Glomerular visceral epithelial cell (primary cell): ENCODE measurements at regions not wholly inside any gene's neighbourhood (a gene's known extent, or its start where the extent isn't known, plus 50 kb on each side); places are given as distances from the start of the nearest gene placed in this dataset.
"Not testable (repeated sequence)": the region's sequence is repeated elsewhere in the genome, so short reads cannot be mapped to it uniquely, and the experiment has no call there.

Source experiments
- DNase-seq: peaks from one replicate; pipeline ENCODE4 v3.0.0-alpha.2; 2016; ENCODE audit errors: extremely low spot score

GRCh38 chr7:55261386-55261770 is 103.8 kb upstream of the LANCL2 start:
- no peak for DNase-seq

DNA sequence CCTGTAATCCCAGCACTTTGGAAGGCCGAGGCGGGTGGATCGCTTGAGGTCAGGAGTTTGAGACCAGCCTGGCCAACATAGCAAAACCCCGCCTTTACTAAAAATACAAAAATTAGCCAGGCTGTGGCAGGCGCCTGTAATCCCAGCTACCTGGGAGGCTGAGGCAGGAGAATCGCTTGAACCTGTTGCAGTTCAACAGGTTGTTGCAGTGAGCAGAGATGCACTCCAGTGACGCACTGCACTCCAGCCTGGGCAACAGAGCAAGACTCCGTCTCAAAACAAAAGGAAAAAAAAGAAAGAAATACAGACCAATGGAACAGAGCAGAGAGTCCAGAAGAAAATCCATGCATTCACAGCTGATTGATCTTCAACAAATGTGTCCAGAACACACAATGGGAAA is 99.8 kb upstream of the LANCL2 start:
- DNase-seq: not testable (repeated sequence)

DNA sequence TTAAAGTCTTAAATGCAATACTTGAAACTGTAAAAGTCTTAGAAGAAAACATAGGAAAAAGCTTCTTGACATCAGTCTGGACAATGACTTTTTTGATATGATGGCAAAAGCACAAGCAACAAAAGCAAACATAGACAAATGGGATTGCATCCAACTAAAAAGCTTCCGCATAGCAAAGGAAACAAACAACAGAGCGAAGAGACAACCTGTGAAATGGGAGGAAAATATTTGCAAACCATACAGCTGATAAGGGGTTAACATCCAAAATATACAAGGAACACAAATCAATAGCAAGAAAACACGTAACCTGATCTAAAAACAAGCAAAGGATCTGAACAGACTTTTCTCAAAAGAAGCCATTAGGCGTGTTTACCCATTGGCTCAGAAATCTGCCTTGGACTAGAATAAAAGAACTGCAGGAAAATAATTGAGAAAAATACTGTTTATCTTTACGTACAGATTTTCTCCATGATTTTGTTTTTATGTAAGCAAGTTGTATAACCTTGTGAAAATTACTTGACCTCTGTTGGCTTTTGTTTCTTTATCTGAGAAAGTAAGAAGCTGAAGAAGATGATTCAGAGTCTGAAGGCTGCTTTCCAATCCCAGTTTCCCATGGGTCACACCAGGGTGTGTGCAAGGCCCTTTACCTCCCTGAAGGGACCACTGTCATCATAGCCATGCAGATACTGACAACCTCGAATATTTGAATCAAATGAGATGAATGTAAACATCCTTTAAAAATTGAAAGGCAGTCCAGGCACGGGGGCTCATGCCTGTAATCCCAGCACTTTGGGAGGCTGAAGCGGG is 99.1 kb upstream of the LANCL2 start:
- DNase-seq: no peak

GRCh38 chr7:55271069-55271626 is 94.0 kb upstream of the LANCL2 start:
- no peak for DNase-seq

DNA sequence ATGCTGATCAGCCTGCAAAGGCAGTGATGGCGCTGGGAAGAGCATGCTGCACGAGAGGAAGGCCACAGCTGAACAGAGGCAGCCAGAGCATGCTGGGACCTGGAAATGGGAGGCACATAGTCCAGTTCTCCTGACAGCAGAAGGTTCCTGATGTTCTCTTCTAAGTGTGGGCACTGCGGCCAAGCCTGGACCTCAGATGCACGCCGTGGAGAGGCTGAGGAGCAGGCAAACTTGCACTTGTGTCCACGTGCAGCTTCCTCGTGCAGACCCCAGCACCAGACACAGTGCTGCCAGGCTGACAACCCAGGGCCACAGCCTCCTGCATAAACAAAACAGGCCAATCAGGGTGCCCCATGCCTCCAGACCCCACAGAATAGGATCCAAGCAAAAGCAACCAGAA is 93.5 kb upstream of the LANCL2 start:
- no peak for DNase-seq

DNA sequence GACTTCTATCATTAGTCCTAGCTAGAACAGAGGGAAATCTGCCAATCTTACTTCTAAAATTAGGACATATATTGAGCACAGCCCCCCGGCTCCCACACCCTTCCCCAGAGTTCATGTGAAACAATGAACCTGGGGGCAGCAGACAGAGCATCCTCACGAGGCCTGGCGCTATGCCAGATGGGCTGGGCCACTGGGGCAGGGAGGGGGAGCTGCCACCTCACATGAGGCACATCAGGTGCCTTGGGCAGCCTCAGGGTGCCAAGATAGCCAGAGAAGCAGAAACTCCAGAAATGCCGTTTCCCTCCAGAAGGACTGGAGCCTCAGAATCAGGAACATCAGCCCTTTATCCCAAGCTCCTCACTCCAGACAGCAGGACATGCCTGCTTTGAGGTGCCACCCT is 92.8 kb upstream of the LANCL2 start:
- no peak for DNase-seq

- DNase-seq: no peak
Measured at GRCh38 chr7:55273186-55273980, 91.8 kb upstream of the LANCL2 start.

DNA sequence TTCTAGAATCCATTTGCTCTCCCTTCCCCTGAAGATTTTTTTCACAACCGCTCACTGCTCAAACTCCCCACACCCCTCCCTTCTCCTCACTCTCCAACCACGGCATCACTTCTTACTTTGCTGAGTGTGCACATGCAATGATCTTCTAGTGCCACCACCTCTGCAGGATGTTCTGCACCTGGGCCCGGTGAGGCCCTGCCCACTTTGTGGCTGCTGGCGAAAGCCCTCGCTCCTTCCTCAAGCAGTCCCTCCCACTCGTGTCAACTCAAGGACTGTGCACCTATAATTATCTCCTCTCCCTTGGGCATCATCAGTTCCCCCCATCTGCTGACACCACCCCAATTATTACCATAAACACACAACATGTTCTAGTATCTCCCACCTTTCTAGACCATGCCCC is 91.0 kb upstream of the LANCL2 start:
- no peak for DNase-seq

- DNase-seq: no peak
Measured at GRCh38 chr7:55275291-55276200, 89.6 kb upstream of the LANCL2 start.

GRCh38 chr7:55276572-55277295 is 88.4 kb upstream of the LANCL2 start:
- no peak for DNase-seq

- DNase-seq: no peak
Measured at GRCh38 chr7:55277916-55278315, 87.2 kb upstream of the LANCL2 start.

DNA sequence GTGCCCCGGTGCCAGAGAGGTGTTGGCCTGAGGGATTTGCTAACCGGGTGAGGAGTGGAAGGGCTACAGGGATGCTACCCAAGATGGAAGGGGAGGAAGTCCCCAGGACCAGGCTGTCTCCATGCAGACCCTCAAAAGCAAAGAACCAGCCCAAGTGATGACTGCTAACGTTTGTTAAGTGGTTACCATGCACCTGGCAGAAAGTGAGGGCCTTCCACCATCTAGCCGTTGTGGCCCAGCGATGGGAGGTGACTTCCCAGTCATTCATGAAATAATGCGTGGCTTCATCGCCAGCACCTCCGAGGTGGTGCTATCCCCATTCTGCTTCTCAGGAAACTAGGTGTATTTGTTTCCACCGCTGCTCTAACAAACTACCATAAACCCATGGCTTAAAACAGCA is 86.8 kb upstream of the LANCL2 start:
- no peak for DNase-seq

DNA sequence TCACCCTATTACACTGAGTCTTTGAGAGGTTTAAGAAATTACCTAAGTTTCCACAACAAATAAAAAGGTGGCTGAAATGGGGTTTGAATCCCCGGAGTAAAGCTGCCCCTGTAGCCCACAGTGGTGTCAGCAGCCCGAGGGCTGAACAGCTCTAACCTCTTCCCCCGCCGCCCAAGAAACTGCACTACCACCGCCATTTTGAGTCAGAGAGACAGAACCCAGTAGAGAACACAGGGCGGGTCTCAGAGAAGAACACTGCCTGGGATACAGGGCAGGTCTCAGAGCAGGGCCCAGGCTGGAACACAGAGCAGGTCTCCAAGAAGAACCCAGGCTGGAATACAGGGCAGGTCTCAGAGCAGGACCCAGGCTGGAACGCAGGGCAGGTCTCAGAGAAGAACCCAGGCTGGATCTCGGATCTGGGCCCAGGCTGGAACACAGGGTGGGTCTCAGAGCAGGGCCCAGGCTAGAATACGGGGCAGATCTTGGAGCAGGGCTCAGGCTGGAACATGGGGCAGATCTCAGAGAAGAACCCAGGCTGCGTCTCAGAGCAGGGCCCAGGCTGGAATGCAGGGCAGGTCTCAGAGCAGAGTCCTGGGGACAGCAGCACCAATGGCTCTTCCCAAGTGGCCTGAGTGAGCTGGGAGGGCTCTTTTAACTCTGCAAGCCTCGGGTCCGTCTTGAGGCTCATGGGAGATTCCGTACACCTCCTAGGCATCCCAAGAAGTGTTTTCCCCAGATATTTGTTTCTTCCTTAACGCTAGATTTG is 85.9 kb upstream of the LANCL2 start:
- DNase-seq: no peak

DNA sequence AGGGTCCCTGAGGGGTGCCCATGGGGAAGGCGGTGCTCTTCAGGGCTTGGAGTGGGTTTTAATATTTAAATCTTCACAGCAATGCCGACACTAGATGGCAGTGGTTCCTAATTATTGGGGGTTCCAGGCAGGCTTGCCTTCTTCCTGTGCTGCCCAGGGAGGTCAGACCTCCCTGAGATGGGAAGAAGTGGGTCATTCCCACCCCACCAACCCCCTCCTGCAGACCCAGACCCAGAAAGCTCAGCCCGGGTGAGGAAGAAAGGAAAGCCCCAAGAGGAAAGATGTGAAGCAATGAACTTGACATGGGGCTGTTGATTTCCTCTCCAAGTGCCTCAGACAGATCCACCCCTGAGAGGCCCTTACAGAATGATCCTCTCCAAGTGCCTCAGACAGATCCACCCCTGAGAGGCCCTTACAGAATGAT is 85.1 kb upstream of the LANCL2 start:
- DNase-seq: peak; percentile 69

GRCh38 chr7:55285665-55286064 is 79.5 kb upstream of the LANCL2 start:
- DNase-seq: no peak

GRCh38 chr7:55286666-55287065 is 78.5 kb upstream of the LANCL2 start:
- DNase-seq: no peak

DNA sequence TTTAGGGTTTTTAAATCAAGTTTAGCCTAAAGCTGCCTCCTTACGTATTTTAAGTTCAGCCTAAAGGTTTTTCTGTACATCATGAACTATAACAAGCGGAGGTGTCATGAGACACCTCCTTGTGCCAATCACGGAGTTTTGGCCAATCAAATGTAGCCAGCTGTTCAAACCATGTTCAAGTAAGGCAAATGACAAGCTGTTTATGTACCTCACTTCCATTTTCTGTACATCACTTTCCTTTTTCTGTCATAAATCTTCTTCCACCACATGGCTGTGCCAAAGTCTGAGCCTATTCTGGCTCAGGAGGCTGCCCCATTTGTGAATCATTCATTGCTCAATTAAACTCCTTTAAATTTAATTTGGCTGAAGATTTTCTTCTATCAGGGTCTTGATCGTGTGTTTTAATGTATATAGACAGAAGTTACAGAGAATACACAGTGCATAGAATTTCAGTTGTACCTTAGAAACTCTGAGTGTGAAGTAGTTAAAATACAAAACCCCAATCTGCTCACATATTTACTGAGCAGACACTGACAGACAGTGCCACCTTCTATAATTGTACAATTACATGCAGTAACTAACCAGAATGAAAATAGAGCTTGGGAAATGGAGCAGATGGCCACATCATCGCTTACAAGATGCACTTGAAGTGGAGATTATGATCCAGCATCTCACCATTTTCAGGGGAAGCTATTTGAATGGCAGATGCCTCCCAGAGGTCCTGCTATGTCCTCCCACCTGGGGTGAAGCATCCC is 76.9 kb upstream of the LANCL2 start:
- DNase-seq: no peak

- DNase-seq: no peak
Measured at GRCh38 chr7:55296070-55296469, 69.1 kb upstream of the LANCL2 start.

GRCh38 chr7:55299273-55299967 is 65.7 kb upstream of the LANCL2 start:
- no peak for DNase-seq
